NCI-H460 (cell line): ENCODE measurements at regions not wholly inside any gene's neighbourhood (a gene's known extent, or its start where the extent isn't known, plus 50 kb on each side); places are given as distances from the start of the nearest gene placed in this dataset.

Source experiments
- DNase-seq: peaks from one replicate; pipeline ENCODE4 v3.0.0-alpha.2; 2016; ENCODE audit warnings: low read depth; ENCODE audit errors: extremely low read depth

- DNase-seq = no peak
These were observed 88.5 kb upstream of the ACTRT2 start for GRCh38 chr1:2932671-2933350.

DNA sequence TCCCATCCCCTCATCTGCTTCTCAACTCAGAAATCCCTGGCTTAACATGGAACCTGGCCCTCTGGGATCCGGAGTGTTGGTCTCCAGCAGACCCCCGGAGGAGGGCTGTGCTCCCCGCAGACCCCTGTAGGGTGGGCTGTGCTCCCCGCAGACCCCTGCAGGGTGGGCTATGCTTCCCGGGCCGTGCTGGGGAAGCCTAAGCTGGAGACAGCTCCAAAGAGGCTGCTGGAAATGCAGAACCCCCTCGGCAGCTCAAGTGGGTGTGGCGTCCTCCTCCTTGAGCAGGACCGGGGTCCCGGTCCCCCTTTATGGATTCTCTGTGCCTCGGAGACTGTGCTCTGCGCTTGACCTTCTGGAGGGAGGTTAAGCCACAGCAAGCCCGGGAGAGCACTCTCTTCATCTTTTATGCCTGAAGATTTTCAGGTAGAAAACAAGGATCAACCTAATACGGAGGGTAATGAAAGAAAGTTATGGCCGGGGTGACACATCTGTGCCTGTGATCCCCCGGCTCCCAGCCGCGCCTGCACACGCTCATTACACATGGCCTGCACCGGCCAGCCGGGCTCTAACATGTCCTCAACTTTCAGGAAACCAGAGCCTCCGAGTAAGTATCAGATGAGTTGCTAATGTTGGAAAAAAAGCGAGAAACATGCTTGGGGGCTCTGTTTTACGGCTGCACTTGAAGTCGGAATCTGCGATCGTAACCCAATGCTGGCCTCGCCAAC is 87.7 kb upstream of the ACTRT2 start:
- no peak for DNase-seq

- no peak for DNase-seq
These were observed 87.1 kb upstream of the ACTRT2 start for GRCh38 chr1:2934156-2934540.

DNA sequence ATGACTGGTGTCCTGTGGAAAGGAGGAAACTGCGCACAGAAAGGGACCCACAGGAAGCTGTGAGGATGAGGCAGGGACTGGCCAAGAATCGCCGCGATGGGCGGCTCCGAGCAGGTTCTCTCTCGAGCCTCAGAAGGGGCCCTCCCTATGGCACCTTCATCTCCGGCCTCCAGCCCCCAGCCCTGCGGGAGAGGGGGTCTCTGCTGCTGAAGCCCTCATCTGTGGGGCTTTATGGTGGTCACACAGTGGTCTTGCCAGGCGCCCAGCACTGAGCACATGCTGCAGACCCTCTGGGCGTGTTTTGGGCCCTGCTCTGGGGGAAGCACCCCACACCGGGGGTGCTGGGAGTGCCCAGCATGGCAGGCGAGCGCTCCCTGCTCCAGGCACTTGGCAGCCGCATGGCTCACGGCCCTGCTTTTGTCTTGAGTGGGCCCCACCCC is 86.6 kb upstream of the ACTRT2 start:
- DNase-seq = no peak

DNA sequence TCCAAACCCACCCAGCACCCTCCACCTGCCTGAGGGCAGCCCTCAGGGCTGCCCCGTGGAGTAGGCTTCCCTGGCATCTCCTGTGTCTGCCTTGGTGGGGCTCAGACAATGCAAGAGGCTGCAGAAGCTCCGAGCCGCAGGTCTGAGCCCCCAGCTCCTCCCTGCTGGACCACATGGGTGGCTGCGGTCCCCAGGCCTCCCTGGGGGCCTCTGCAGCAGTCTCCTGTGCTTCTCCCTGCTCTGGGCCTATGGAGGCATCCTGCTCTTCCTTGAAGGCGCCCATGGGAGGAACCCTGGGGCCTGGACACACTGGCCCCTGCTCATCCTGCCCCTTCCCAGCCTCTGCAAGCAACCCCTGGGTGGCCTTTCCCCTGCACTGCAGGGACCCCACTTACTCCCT is 86.1 kb upstream of the ACTRT2 start:
- DNase-seq = no peak

- no peak for DNase-seq
These were observed 85.4 kb upstream of the ACTRT2 start for GRCh38 chr1:2935751-2936390.

DNA sequence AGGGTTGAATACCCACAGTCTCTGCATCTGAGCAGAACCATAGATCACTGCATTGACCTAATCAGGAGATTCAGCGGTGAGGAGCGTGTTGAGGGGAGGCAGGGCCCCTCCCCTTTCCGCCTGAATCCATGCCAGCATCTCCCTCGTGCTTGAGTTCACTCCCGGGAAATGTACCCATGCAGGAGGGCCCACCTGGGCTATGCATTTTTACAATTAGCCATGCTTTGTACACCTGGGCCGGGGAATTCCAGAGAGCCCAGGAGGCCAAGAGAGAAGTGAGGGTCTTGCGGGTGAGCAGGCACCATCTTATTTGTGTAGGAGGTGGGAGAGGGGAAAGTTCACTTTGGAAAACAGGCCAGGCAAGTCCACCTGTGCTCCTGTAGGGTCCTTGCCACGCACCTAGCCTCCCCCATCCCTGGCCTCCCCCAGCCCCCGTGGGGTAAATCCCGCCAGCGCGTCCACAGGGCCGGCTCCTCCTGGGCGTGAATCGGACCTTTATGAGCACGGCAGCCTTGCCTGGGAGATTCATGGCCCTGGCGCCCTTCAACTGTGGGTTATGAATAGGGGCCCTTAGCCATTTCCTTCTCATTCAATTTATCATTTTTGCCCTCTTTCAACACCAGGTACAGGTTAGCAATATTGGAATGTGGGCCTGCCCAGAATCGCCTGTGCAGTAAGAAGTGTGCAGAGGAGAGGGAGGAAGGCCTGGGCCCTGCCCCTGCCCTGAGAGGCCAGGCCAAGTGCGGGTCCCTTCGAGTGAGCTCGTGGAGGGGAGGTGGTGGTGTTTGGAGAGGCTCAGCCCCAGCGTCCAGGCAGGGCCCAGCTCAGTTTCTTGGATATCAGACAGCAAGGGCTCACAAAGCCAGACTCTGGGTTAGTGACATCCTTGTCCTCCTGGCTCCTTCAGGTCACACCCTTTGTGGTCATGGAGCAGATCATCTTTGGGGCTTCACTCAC is 84.4 kb upstream of the ACTRT2 start:
- DNase-seq = no peak

GRCh38 chr1:2937805-2938204 is 83.5 kb upstream of the ACTRT2 start:
- no peak for DNase-seq

GRCh38 chr1:2939041-2939552 is 82.2 kb upstream of the ACTRT2 start:
- DNase-seq = no peak

GRCh38 chr1:2940178-2940577 is 81.1 kb upstream of the ACTRT2 start:
- no peak for DNase-seq

DNA sequence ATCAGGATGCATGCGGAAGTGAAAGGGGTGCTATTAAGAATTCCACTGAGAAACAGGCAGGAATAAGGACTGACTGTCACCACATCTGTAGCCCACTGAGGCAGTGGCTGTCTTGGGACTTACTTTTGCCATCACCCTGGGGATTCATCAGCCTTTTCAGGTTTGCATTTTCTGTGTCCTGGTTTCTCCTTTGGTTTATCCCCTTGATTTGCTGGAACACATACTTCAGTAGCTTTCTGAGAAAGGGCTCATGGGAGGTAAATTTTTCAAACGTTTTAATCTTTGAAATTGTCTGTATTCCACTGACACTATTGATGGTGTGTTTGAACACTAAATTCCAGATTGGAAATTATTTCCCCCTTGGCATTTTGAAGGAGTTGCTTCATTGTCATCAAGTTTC is 80.2 kb upstream of the ACTRT2 start:
- DNase-seq = no peak

DNA sequence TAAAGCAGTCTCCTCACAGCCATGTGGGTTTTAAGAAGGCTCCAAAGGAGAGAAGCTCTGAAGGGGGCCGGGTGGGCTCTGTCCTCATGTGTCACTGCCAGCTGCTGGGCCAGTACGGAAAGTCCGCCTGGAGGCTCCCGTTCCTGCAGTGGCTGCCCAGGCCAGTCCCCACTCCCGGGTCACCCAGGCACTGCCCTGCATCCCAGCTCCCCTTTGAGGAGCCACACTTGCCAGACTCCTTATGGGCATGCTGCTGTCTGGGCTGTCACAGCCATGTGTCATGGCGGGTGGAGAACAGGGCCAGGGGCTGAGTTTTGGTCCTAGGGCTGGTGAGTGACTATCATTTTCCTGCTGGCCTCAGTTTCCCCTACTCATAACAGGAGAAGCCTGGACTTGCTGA is 79.4 kb upstream of the ACTRT2 start:
- no peak for DNase-seq

GRCh38 chr1:2942410-2942809 is 78.9 kb upstream of the ACTRT2 start:
- no peak for DNase-seq

- DNase-seq = no peak
These were observed 77.5 kb upstream of the ACTRT2 start for GRCh38 chr1:2943686-2944260.

GRCh38 chr1:2944705-2945104 is 76.6 kb upstream of the ACTRT2 start:
- DNase-seq = no peak

- no peak for DNase-seq
These were observed 75.4 kb upstream of the ACTRT2 start for GRCh38 chr1:2945821-2946231.

DNA sequence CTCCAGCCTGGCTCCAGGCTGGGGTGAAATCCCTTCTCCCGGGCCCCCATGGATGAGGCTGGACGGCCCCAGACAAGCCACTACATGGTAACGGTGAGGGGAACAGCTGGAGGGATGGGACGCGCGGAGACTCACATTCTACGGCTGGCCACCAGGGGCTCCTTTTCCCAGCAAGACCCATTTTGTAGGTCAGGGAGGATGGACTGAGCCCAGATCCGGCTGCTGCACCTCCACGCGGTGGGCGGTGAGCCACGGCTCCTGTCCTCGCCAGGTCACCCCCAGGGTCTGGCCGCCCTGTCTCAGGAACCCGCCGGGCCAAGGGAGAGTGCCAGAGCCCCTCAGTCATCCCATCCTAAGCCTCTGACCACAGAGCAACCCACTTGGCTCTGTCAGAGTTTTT is 75.0 kb upstream of the ACTRT2 start:
- DNase-seq = no peak

GRCh38 chr1:2946999-2947690 is 74.1 kb upstream of the ACTRT2 start:
- DNase-seq = no peak

DNA sequence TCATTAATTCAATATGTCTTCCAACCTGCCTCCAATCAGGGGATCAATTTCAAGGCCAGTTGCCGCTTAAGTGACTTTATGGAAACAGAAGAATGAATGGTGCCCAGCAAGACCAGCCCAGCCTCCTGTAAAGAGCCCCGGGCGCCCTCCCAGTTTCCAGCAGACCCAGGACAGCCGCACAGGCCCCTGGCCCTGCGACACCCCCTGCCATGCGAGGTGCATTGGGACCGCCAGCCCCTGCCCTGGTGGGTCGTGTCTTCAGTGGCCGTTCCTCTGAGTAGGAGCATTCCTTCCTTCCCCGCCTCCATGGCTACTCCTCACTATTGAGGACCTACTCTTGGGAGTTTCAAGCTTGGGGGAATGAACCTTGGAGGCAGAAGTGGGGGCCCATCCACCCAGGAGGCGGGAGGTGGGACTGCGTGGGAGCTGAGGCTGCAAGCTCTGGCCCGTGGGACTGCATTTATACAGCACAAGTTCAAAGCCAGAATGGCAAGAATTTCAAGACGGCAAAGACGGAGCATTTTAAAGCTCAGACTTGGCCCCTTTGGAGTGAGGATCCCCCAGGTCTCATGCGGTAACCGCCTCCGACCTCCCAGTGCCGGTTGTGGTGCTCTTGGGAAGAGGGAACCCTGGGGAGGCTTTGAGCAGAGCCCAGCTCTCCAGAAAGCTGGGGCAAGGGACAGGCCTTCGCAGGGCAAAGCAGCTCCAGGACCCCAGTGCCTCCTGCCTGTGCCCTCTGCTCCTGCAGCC is 73.1 kb upstream of the ACTRT2 start:
- DNase-seq = no peak
